OCI-LY3 (cell line): ENCODE measurements at regions not wholly inside any gene's neighbourhood (a gene's known extent, or its start where the extent isn't known, plus 50 kb on each side); places are given as distances from the start of the nearest gene placed in this dataset.

Experiments
- EZH2phosphoT487 ChIP-seq: fragments of 200-600 bp; shearing (Covaris generic); IDR thresholded peaks from 2 replicates; pipeline ENCODE4 v1.6.1; 2018; ENCODE audit warnings: antibody characterized with exemption, mixed run types, low read depth
- TF ChIP-seq, protein P1 (sequence below): fragments of 200-600, 300-600 bp; sonication (generic); IDR thresholded peaks from 2 replicates; pipeline ENCODE4 v1.5.1; 2014; ENCODE audit warnings: antibody characterized with exemption, low read length, low read depth

DNA sequence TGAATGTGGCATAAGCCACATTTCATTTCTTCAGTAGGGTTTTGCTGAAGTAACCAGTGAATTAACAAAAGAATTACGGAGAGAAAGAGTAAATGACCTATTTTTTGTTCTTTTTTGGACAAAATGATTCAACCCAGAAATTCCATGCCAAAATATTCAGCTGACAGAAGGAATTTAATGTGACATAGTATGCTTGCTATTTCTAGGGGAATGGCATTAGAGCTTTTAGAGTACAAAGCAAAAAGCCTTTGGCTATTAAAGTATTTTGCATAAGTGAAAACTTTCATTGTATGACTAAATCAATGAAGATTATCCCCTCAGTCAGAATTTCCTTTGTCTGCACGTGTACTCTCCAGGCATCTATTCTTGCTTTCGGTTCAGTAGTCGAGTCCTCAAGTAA lies 465.3 kb downstream of the COG6 start:
- TF ChIP-seq, protein P1, sequence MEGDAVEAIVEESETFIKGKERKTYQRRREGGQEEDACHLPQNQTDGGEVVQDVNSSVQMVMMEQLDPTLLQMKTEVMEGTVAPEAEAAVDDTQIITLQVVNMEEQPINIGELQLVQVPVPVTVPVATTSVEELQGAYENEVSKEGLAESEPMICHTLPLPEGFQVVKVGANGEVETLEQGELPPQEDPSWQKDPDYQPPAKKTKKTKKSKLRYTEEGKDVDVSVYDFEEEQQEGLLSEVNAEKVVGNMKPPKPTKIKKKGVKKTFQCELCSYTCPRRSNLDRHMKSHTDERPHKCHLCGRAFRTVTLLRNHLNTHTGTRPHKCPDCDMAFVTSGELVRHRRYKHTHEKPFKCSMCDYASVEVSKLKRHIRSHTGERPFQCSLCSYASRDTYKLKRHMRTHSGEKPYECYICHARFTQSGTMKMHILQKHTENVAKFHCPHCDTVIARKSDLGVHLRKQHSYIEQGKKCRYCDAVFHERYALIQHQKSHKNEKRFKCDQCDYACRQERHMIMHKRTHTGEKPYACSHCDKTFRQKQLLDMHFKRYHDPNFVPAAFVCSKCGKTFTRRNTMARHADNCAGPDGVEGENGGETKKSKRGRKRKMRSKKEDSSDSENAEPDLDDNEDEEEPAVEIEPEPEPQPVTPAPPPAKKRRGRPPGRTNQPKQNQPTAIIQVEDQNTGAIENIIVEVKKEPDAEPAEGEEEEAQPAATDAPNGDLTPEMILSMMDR = no peak
- no peak for TF ChIP-seq EZH2phosphoT487
